Stimulated activated memory B cell treated with anti-CD40 and anti-IgM and Interleukin-4, amounts not matched to agents 10 μg/mL and 1 μg/mL and 100 μg/mL, for 72 hours (primary cell): ENCODE measurements at regions not wholly inside any gene's neighbourhood (a gene's known extent, or its start where the extent isn't known, plus 50 kb on each side); places are given as distances from the start of the nearest gene placed in this dataset.
A peak's percentile ranks its signal among the peaks of the same experiment; 100 is the strongest.

ENCODE experiments used
- ATAC-seq: fragments of 150-1000 bp; cut with Tn5 transposase; 2 replicates; pipeline ENCODE4 v1.10.0; 2021
- H3K27ac Mint-ChIP-seq: one replicate; pipeline ENCODE4 v1.8.0; 2022; ENCODE audit warnings: mild to moderate bottlenecking, mixed read lengths
- H3K27me3 Mint-ChIP-seq: one replicate; pipeline ENCODE4 v1.8.0; 2022; ENCODE audit warnings: mixed read lengths
- H3K36me3 Mint-ChIP-seq: one replicate; pipeline ENCODE4 v1.8.0; 2022; ENCODE audit warnings: mixed read lengths
- H3K4me1 Mint-ChIP-seq: one replicate; pipeline ENCODE4 v1.8.0; 2022; ENCODE audit warnings: mixed read lengths
- H3K4me3 Mint-ChIP-seq: one replicate; pipeline ENCODE4 v1.8.0; 2022; ENCODE audit warnings: mild to moderate bottlenecking, moderate library complexity, mixed read lengths
- H3K9me3 Mint-ChIP-seq: one replicate; pipeline ENCODE4 v1.8.0; 2022; ENCODE audit warnings: mixed read lengths

GRCh38 chr6:40907198-40907701, 131.8 kb downstream of the UNC5CL start:
- H3K27ac Mint-ChIP-seq: no peak overlapping the region
- H3K4me1 Mint-ChIP-seq: no peaks in the 10 kb centered on the region
- H3K27me3 Mint-ChIP-seq: peaks cover 11% of the 10 kb centered on the region
- H3K4me3 Mint-ChIP-seq: no peak overlapping the region
- no peaks in the 10 kb centered on the region for H3K36me3 Mint-ChIP-seq
- no peaks in the 10 kb centered on the region for H3K9me3 Mint-ChIP-seq
- no peak for ATAC-seq

GRCh38 chr6:40906759-40907158, 132.3 kb downstream of the UNC5CL start:
- H3K9me3 Mint-ChIP-seq: no peaks in the 10 kb centered on the region

GRCh38 chr6:40904583-40905194, 134.3 kb downstream of the UNC5CL start:
- H3K27ac Mint-ChIP-seq: no peak overlapping the region
- no peaks in the 10 kb centered on the region for H3K4me1 Mint-ChIP-seq
- no peaks in the 10 kb centered on the region for H3K9me3 Mint-ChIP-seq
- H3K36me3 Mint-ChIP-seq: no peaks in the 10 kb centered on the region
- H3K4me3 Mint-ChIP-seq: no peak overlapping the region
- peaks cover 11% of the 10 kb centered on the region for H3K27me3 Mint-ChIP-seq
- no peak for ATAC-seq

More at GRCh38 chr6:40906759-40907158, 132.3 kb downstream of the UNC5CL start:
- H3K36me3 Mint-ChIP-seq: no peaks in the 10 kb centered on the region
- no peak overlapping the region for H3K27ac Mint-ChIP-seq
- ATAC-seq: no peak
- peaks cover 11% of the 10 kb centered on the region for H3K27me3 Mint-ChIP-seq
- H3K4me1 Mint-ChIP-seq: no peaks in the 10 kb centered on the region
- no peak overlapping the region for H3K4me3 Mint-ChIP-seq

- H3K27ac Mint-ChIP-seq: no peak overlapping the region
- peaks cover 4% of the 10 kb centered on the region for H3K27me3 Mint-ChIP-seq
- no peaks in the 10 kb centered on the region for H3K4me1 Mint-ChIP-seq
- H3K36me3 Mint-ChIP-seq: no peaks in the 10 kb centered on the region
- no peaks in the 10 kb centered on the region for H3K9me3 Mint-ChIP-seq
- H3K4me3 Mint-ChIP-seq: no peak overlapping the region
- ATAC-seq: no peak
Observed at GRCh38 chr6:40903456-40903855, 135.6 kb downstream of the UNC5CL start.

GRCh38 chr6:40901322-40902055, 137.5 kb downstream of the UNC5CL start:
- H3K27ac Mint-ChIP-seq: no peak overlapping the region
- no peak for ATAC-seq
- H3K9me3 Mint-ChIP-seq: no peaks in the 10 kb centered on the region
- H3K4me1 Mint-ChIP-seq: no peaks in the 10 kb centered on the region
- no peaks in the 10 kb centered on the region for H3K27me3 Mint-ChIP-seq
- H3K4me3 Mint-ChIP-seq: no peak overlapping the region
- no peaks in the 10 kb centered on the region for H3K36me3 Mint-ChIP-seq

- Mint-ChIP-seq H3K9me3 (no peaks in the 10 kb centered on the region), H3K36me3 (no peaks in the 10 kb centered on the region)
- ATAC-seq: no peak
Observed at GRCh38 chr6:40900791-40901190, 138.2 kb downstream of the UNC5CL start.

GRCh38 chr6:40899684-40900155, 139.3 kb downstream of the UNC5CL start:
- Mint-ChIP-seq H3K36me3 (no peaks in the 10 kb centered on the region), H3K9me3 (no peaks in the 10 kb centered on the region), H3K27ac (no peak overlapping the region), H3K4me3 (no peak overlapping the region), H3K27me3 (peaks cover 11% of the 10 kb centered on the region), H3K4me1 (no peaks in the 10 kb centered on the region)
- no peak for ATAC-seq

More at GRCh38 chr6:40900791-40901190, 138.2 kb downstream of the UNC5CL start:
- H3K4me1 Mint-ChIP-seq: no peaks in the 10 kb centered on the region
- no peak overlapping the region for H3K27ac Mint-ChIP-seq
- H3K4me3 Mint-ChIP-seq: no peak overlapping the region
- peaks cover under 1% of the 10 kb centered on the region for H3K27me3 Mint-ChIP-seq

- no peak for ATAC-seq
- peaks cover 19% of the 10 kb centered on the region for H3K27me3 Mint-ChIP-seq
Observed at GRCh38 chr6:40898073-40898472, 140.9 kb downstream of the UNC5CL start.

GRCh38 chr6:40897390-40898003, 141.5 kb downstream of the UNC5CL start:
- peak; percentile 5 for ATAC-seq
- H3K36me3 Mint-ChIP-seq: no peaks in the 10 kb centered on the region
- H3K9me3 Mint-ChIP-seq: no peaks in the 10 kb centered on the region
- no peak overlapping the region for H3K4me3 Mint-ChIP-seq
- H3K4me1 Mint-ChIP-seq: no peaks in the 10 kb centered on the region
- no peak overlapping the region for H3K27ac Mint-ChIP-seq
- peaks cover 19% of the 10 kb centered on the region for H3K27me3 Mint-ChIP-seq

More at GRCh38 chr6:40898073-40898472, 140.9 kb downstream of the UNC5CL start:
- Mint-ChIP-seq H3K9me3 (no peaks in the 10 kb centered on the region), H3K4me3 (no peak overlapping the region), H3K4me1 (no peaks in the 10 kb centered on the region), H3K27ac (no peak overlapping the region), H3K36me3 (no peaks in the 10 kb centered on the region)

- no peaks in the 10 kb centered on the region for H3K36me3 Mint-ChIP-seq
- H3K27ac Mint-ChIP-seq: no peak overlapping the region
- H3K27me3 Mint-ChIP-seq: peaks cover 19% of the 10 kb centered on the region
Observed at GRCh38 chr6:40896696-40897095, 142.3 kb downstream of the UNC5CL start.

GRCh38 chr6:40894962-40895799, 143.8 kb downstream of the UNC5CL start:
- H3K27ac Mint-ChIP-seq: no peak overlapping the region
- no peak overlapping the region for H3K4me3 Mint-ChIP-seq
- H3K27me3 Mint-ChIP-seq: peaks cover 26% of the 10 kb centered on the region
- ATAC-seq: no peak
- no peaks in the 10 kb centered on the region for H3K9me3 Mint-ChIP-seq
- H3K36me3 Mint-ChIP-seq: no peaks in the 10 kb centered on the region
- H3K4me1 Mint-ChIP-seq: no peaks in the 10 kb centered on the region

More at GRCh38 chr6:40896696-40897095, 142.3 kb downstream of the UNC5CL start:
- Mint-ChIP-seq H3K4me1 (no peaks in the 10 kb centered on the region), H3K4me3 (no peak overlapping the region), H3K9me3 (no peaks in the 10 kb centered on the region)
- ATAC-seq: no peak

- Mint-ChIP-seq H3K27ac (no peak overlapping the region), H3K9me3 (no peaks in the 10 kb centered on the region), H3K4me1 (no peaks in the 10 kb centered on the region), H3K27me3 (peaks cover 29% of the 10 kb centered on the region), H3K4me3 (no peak overlapping the region), H3K36me3 (no peaks in the 10 kb centered on the region)
- ATAC-seq: no peak
Observed at GRCh38 chr6:40893021-40893420, 146.0 kb downstream of the UNC5CL start.

GRCh38 chr6:40892223-40892622, 146.8 kb downstream of the UNC5CL start:
- no peaks in the 10 kb centered on the region for H3K9me3 Mint-ChIP-seq

GRCh38 chr6:40891686-40892085, 147.3 kb downstream of the UNC5CL start:
- Mint-ChIP-seq H3K27me3 (peaks cover 29% of the 10 kb centered on the region), H3K36me3 (no peaks in the 10 kb centered on the region), H3K4me3 (no peak overlapping the region), H3K9me3 (no peaks in the 10 kb centered on the region), H3K4me1 (no peaks in the 10 kb centered on the region), H3K27ac (no peak overlapping the region)
- ATAC-seq: no peak

More at GRCh38 chr6:40892223-40892622, 146.8 kb downstream of the UNC5CL start:
- H3K27ac Mint-ChIP-seq: no peak overlapping the region
- no peaks in the 10 kb centered on the region for H3K36me3 Mint-ChIP-seq
- H3K4me1 Mint-ChIP-seq: no peaks in the 10 kb centered on the region
- H3K27me3 Mint-ChIP-seq: peaks cover 29% of the 10 kb centered on the region
- no peak for ATAC-seq
- no peak overlapping the region for H3K4me3 Mint-ChIP-seq

GRCh38 chr6:40891131-40891530, 147.9 kb downstream of the UNC5CL start:
- Mint-ChIP-seq H3K4me3 (no peak overlapping the region), H3K4me1 (no peaks in the 10 kb centered on the region), H3K9me3 (no peaks in the 10 kb centered on the region), H3K36me3 (no peaks in the 10 kb centered on the region), H3K27me3 (peaks cover 29% of the 10 kb centered on the region), H3K27ac (no peak overlapping the region)
- no peak for ATAC-seq
